ENCODE measurements at regions not wholly inside any gene's neighbourhood (a gene's known extent, or its start where the extent isn't known, plus 50 kb on each side); places are given as distances from the start of the nearest gene placed in this dataset.
A peak's percentile ranks its signal among the peaks of the same experiment; 100 is the strongest.

DNA sequence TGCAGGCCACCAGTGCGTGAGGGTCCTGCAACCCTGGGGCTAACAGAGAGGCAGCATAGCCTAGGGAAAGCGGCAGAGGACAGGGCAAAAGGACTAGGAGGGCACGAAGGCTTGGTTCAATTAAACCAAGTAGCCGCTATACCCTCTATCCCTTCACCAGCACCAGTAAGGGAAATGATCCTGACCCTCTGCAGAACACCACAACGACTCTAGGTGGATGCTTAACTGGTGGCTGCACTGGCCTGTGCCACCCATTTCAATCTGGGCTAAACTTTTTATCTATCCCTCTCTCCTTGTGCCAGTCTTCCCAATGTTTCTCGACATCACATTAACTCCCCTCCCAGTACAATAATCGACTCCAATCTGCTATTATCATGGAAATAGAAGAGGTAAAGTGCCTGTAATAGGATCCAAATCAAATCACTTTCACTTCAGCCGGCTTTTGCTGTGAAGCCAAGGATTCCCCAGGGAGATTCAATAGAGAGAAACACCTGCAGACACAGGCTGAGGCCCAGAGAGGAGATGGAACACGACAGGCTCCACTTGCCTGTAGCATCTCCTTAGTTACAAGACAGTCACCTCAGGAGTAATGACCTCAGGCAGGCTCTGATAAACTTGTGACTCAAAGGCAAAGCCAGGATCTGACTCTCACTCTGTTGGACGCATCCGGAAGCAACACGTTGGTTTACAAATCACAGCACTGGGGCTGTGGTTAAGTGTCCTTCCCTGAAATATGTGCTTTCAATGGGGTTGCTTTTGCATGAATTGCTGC lies 791.6 kb upstream of the ARRDC4 start:
- H3K4me3 Mint-ChIP-seq, result no peak overlapping the region
- H3K9me3 Mint-ChIP-seq, result peaks cover 0 to 10% (median 2%) of the 10 kb centered on the region in 7 donors
- H3K4me1 Mint-ChIP-seq, result no peaks in the 10 kb centered on the region
- no peak for DNase-seq
- H3K27me3 Mint-ChIP-seq, result no peaks in the 10 kb centered on the region
- H3K27ac Mint-ChIP-seq, result no peak overlapping the region
- ATAC-seq (ENCODE audit: low read depth in 2 of 2), result no peak
- no peaks in the 10 kb centered on the region for H3K36me3 Mint-ChIP-seq

DNA sequence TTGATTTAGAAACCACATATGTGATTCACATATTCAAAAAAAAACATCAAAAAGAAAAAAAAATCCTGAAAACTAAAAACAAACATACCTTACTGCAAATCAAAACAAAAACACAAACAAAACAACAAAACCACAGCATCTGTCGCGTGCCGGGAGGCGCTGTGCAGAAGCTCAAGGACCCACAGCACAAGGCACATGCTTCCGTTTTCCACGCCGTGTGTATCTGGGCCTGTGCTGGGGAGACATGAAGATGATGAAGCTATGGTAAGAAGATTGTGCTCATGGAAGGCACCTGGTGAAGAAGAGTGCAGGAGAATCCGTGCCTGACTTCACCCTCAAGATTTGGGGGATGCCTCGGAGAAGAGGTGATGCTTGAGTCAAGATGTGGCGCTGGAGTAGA lies 788.9 kb upstream of the ARRDC4 start:
- peaks cover 0 to 5% (median 0%) of the 10 kb centered on the region in 7 donors for H3K9me3 Mint-ChIP-seq
- H3K4me3 Mint-ChIP-seq, result no peak overlapping the region
- no peaks in the 10 kb centered on the region for H3K27me3 Mint-ChIP-seq
- H3K36me3 Mint-ChIP-seq, result no peaks in the 10 kb centered on the region
- DNase-seq, result no peak
- H3K4me1 Mint-ChIP-seq, result no peaks in the 10 kb centered on the region
- H3K27ac Mint-ChIP-seq, result no peak overlapping the region
- ATAC-seq (ENCODE audit: low read depth in 2 of 2), result no peak

DNA sequence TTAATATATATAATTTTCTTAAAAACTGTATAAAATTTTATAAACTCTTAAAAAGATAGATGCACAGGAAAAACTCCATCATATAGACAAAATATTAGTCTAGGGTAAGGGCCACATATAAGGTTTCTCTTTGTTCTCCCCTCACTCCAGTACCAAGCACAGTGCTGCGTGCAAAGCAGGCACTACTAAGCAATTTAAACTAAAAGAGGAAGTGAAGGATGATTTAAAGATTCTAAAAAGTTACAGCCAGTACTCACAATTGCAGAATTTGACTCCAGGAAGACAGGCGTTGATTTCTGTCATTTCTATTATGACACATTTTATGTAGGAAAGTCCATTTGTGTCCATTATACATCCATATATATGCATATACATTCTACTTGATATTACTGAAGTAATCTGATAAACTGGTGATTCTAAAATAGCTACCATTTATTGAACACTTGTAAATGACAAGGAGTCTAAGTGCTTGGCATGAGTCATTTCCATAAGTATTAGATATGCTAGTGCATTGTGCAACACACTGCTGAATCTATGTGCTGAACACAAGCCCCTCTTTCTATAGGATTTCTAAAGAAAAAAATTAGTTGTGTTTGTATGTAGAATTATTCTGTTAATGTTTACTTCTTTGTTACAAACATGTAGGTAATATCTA lies 785.5 kb upstream of the ARRDC4 start:
- H3K4me3 Mint-ChIP-seq, result no peak overlapping the region
- DNase-seq, result no peak
- H3K36me3 Mint-ChIP-seq, result no peaks in the 10 kb centered on the region
- no peak overlapping the region for H3K27ac Mint-ChIP-seq
- no peaks in the 10 kb centered on the region for H3K27me3 Mint-ChIP-seq
- H3K4me1 Mint-ChIP-seq, result no peaks in the 10 kb centered on the region
- no peak for ATAC-seq (ENCODE audit: low read depth in 2 of 2)
- H3K9me3 Mint-ChIP-seq, result peaks cover 0 to 5% (median 4%) of the 10 kb centered on the region in 7 donors

DNA sequence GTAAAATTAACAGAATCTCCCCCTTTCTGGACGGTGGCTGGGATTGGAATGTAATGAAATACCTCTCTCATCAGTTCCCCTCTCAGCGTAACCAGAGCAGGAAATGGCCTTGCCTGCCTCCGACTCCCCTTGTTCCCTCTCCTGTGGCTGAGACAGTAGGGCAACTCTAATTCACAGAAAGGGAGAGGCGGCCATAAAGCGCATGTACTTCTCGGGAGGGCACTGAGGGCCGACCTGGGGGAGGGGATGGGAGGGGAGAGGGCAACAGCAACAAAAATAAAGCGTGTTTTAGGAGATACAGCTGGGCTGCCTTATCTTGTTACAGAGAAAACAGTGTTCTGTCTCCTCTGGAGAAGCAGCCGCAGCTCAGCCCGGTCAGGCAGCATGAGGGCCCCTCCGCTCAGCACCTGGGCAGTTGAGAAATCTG lies 783.3 kb upstream of the ARRDC4 start:
- no peak overlapping the region for H3K4me3 Mint-ChIP-seq
- ATAC-seq (ENCODE audit: low read depth in 2 of 2), result no peak
- H3K4me1 Mint-ChIP-seq, result no peaks in the 10 kb centered on the region
- H3K36me3 Mint-ChIP-seq, result no peaks in the 10 kb centered on the region
- no peaks in the 10 kb centered on the region for H3K27me3 Mint-ChIP-seq
- no peak for DNase-seq
- peaks cover 0 to 7% (median 3%) of the 10 kb centered on the region in 7 donors for H3K9me3 Mint-ChIP-seq
- H3K27ac Mint-ChIP-seq, result no peak overlapping the region

DNA sequence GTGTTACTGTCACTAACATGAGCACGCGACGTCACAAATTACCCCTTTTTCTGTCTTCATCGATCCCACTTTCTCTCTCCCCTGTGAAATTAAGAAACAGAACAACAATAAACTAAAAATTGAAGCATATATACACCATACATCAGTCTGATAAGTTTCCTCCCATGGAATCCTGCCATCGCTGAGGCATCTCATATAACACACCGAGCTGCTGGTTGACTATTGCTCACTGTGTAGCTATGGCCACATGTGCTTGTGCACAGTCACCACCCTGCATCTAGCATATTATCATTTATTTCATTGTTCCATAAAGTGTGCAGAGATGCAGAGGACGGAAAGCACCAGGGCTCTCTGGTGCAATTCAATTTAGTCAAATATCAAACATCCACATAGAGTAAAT lies 777.9 kb upstream of the ARRDC4 start:
- no peaks in the 10 kb centered on the region for H3K27me3 Mint-ChIP-seq
- H3K4me3 Mint-ChIP-seq, result no peak overlapping the region
- H3K27ac Mint-ChIP-seq, result peak overlapping the region in 1 of 6 donors; percentile 6
- DNase-seq (no peak), ATAC-seq (ENCODE audit: low read depth in 2 of 2) (no peak)
- H3K36me3 Mint-ChIP-seq, result no peaks in the 10 kb centered on the region
- H3K9me3 Mint-ChIP-seq, result peaks cover 0 to 11% (median 3%) of the 10 kb centered on the region in 7 donors
- no peaks in the 10 kb centered on the region for H3K4me1 Mint-ChIP-seq

DNA sequence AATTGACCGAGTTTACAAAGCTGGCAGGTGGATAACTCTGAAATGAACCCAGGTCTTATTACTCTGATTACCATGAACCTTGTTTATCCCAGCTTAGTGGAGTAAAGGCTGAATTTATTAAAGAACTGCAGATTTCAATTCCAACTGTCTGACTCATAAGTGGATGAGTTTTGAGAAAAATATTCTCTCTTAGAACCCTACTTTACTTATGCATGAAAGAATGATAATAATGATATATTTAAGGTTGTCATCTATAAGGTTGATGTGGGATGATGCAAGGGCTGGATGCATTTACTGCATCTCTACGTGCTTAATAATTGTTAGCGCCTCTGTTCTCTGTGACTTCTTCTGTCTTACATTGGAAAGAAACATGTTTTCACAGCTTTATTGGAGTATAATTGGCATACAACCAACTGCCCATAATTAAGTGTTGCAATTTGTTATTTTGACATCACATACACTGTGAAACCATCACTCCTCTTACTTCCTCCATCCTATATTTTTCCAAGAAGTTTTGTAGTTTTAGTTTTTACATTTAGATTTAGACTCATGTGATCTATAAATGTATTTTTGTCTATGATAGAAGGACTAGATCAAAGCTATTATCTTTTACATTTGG lies 771.2 kb upstream of the ARRDC4 start:
- DNase-seq (no peak), ATAC-seq (ENCODE audit: low read depth in 2 of 2) (no peak)
- H3K4me1 Mint-ChIP-seq, result no peaks in the 10 kb centered on the region
- H3K36me3 Mint-ChIP-seq, result no peaks in the 10 kb centered on the region
- no peak overlapping the region for H3K4me3 Mint-ChIP-seq
- peaks cover 0 to 9% (median 0%) of the 10 kb centered on the region in 7 donors for H3K9me3 Mint-ChIP-seq
- H3K27ac Mint-ChIP-seq, result no peak overlapping the region
- no peaks in the 10 kb centered on the region for H3K27me3 Mint-ChIP-seq

DNA sequence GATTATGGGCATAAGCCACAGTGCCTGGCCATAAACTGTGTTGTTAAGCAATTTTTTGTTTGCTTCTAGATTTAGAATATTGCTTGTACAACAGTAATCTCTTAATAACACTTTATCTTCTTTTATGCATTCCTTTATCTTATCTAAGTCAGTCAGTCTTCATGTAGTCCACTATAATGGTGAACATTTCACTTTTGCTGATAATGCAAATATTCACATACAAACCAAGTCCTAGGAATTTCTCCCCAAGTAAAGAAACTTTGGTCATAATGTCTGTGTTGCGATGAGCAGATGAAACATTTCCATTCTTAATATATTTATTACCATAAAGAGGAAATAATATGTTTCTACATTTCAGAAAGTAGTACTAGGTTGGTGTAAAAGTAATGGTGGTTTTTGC lies 765.8 kb upstream of the ARRDC4 start:
- Mint-ChIP-seq H3K27ac (no peak overlapping the region), H3K4me3 (no peak overlapping the region), H3K27me3 (no peaks in the 10 kb centered on the region), H3K9me3 (peaks cover 0 to 4% (median 0%) of the 10 kb centered on the region in 7 donors), H3K4me1 (no peaks in the 10 kb centered on the region), H3K36me3 (no peaks in the 10 kb centered on the region)
- no peak for ATAC-seq (ENCODE audit: low read depth in 2 of 2)
- DNase-seq, result no peak

DNA sequence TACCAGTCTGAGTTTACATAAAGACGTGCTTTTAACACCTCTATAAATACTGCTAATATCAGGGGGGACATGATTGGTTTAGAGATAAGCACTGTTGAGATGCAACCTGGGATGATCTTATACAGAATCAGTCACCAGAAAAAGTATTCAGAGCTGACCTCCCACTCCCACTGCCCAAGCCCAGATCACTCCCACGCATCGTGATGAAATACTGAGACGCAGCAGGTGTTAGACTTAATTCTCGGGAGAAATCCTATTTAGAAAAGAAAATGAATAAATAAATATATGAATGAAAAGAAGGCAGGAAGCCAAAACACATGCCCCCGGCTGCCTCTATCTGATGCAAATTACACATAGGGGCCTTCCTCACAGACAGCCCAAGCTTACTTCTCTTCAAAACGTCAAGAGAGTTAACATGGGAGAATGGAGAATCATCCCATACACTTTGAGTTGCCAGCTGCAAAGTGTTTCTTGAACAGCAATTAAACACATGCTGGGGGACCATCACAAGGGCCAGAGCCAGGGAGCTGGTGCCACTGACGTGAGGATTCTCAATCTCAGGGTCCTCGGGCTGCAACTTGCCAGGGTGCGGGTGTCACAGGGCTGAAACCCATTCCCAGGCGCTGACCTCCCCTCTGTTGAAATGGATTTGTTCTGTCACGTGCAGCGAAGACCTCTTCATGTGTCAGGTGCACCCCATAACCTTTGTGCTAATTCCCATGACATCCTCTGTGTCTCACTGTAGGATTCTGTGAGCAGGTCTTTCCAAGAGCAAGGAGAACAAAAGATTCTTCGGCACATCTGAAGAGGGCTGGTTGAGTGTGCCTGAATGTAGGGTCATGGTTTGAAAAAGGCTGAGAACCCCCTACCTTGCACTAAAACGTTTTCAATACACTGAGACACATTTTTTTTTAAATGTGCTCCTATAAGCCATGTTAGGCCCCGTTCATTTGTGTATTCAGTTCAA lies 764.2 kb upstream of the ARRDC4 start:
- H3K27me3 Mint-ChIP-seq, result no peaks in the 10 kb centered on the region
- no peaks in the 10 kb centered on the region for H3K9me3 Mint-ChIP-seq
- H3K4me1 Mint-ChIP-seq, result no peaks in the 10 kb centered on the region
- DNase-seq, result no peak
- H3K36me3 Mint-ChIP-seq, result no peaks in the 10 kb centered on the region
- ATAC-seq (ENCODE audit: low read depth in 2 of 2), result no peak
- no peak overlapping the region for H3K27ac Mint-ChIP-seq
- H3K4me3 Mint-ChIP-seq, result no peak overlapping the region

DNA sequence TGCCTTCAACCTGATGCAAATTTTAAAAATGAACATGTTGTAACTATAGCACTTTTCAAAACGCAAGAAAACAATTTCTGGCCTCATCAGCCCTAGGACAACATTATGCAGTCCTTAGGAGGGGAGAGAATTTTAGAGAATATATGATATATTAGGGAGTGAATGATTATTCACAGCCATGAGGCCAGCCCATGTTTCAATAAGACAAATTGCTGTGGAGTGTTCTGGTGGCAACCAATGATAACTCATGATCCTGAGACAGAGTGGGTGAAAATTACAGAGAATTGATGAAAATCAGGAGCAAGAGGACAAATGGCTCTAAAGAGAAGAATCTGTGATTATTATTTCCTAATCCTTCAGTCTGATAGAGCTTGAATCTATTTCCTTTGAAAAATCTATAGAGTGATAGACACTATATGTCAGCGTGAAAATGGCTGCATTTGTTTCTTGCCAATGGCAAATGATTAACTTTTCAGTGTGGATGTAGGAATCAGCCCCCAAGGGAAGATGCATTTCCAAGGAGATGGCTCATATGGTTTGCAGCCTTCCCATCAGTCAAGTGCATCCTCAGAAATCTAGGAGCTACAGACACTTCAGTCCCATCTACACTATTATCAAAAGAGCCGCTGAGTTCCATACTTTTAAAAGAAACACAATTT lies 761.0 kb upstream of the ARRDC4 start:
- no peak for DNase-seq

DNA sequence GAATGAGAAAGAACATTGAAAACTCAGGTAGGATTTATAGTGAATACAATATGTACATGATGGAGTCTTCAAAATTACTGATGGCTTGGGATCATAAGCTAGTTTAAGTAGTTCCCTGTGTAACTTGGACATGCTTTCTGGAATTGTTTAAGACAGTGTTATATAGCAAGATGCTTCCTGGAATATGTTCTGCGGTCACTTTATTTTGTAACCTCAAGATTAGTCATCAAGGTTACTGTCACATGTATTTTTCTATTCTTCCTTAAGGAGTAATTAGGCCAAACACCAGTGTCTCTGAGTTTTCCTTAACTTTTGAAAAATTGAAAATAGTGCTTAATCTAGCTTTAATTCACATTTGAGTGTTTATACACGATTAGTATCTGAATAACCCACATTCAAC lies 760.3 kb upstream of the ARRDC4 start:
- H3K4me1 Mint-ChIP-seq, result no peaks in the 10 kb centered on the region
- H3K27ac Mint-ChIP-seq, result no peak overlapping the region
- DNase-seq, result no peak
- no peaks in the 10 kb centered on the region for H3K27me3 Mint-ChIP-seq
- H3K9me3 Mint-ChIP-seq, result peaks cover 0 to 3% (median 0%) of the 10 kb centered on the region in 7 donors
- H3K4me3 Mint-ChIP-seq, result peak overlapping the region in 1 of 8 donors; percentile 29
- no peaks in the 10 kb centered on the region for H3K36me3 Mint-ChIP-seq
- no peak for ATAC-seq (ENCODE audit: low read depth in 2 of 2)

More for the DNA sequence above, 761.0 kb upstream of the ARRDC4 start:
- no peak for ATAC-seq (ENCODE audit: low read depth in 2 of 2)
- H3K9me3 Mint-ChIP-seq, result no peaks in the 10 kb centered on the region
- H3K27me3 Mint-ChIP-seq, result no peaks in the 10 kb centered on the region
- no peak overlapping the region for H3K4me3 Mint-ChIP-seq
- no peaks in the 10 kb centered on the region for H3K36me3 Mint-ChIP-seq
- H3K27ac Mint-ChIP-seq, result no peak overlapping the region
- H3K4me1 Mint-ChIP-seq, result no peaks in the 10 kb centered on the region

DNA sequence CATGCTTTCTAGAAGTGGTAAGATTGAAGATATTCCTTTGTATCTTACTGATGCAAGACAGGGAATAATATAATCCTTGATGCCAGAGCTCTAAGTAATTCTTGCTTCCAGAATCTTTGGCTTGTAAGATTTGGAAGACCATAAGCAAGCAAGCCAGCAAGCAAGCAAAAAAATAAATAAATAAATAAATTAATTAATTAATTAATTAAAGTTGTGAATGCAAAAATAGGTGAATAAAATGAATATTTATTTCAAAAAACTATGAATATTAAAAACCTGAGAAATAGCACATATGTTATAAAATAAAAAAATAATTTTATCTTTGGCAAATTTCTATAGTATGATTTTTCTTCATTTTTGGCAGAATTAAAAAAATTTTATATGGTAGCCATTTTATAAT lies 750.2 kb upstream of the ARRDC4 start:
- Mint-ChIP-seq H3K4me1 (no peaks in the 10 kb centered on the region), H3K4me3 (no peak overlapping the region), H3K27ac (no peak overlapping the region), H3K36me3 (no peaks in the 10 kb centered on the region), H3K9me3 (peaks cover 0 to 2% (median 0%) of the 10 kb centered on the region in 7 donors), H3K27me3 (no peaks in the 10 kb centered on the region)
- DNase-seq (no peak), ATAC-seq (ENCODE audit: low read depth in 2 of 2) (no peak)

DNA sequence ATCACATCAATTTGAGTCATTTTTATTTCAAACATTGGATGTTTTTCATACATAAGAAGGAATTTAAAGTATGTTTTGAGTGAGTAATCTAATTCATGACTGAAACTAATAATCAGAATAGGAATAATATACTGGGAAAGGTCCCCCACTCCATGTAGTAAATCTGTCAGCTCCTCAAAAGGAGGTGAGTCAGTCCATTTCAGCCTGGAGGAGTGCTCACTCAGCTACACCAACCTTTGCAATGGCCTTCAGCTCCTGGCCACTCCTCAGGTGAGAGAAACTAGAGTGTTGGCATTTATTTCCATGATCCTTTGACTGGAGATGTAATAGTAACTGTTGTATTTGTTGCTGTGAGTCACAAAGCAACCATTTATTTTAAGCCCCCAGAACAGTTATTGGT lies 744.9 kb upstream of the ARRDC4 start:
- no peak for DNase-seq
- Mint-ChIP-seq H3K4me3 (no peak overlapping the region), H3K4me1 (no peaks in the 10 kb centered on the region), H3K36me3 (no peaks in the 10 kb centered on the region), H3K27me3 (no peaks in the 10 kb centered on the region), H3K27ac (no peak overlapping the region), H3K9me3 (peaks cover 0 to 2% (median 0%) of the 10 kb centered on the region in 7 donors)
- no peak for ATAC-seq (ENCODE audit: low read depth in 2 of 2)

DNA sequence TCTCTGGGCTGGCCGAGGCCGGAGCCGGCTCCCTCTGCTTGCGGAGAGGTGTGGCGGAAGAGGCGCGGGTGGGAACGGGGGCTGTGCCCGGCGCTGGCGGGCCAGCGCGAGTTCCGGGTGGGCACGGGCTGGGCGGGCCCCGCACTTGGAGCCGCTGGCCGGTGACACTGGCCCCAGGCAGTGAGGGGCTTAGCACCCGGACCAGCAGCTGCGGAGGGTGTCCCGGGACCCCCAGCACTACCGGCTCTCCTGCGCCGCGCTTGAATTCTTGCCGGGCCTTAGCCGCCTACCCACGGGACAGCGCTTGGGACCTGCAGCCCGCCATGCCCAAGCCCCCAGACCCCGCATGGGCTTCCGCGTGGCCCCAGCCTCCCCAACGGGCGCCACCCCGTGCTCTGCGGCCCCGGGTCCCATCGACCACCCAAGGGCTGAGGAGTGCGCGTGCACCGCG lies 736.3 kb upstream of the ARRDC4 start:
- H3K27ac Mint-ChIP-seq, result no peak overlapping the region

More for the DNA sequence above, 736.3 kb upstream of the ARRDC4 start:
- no peak overlapping the region for H3K4me3 Mint-ChIP-seq
- ATAC-seq (ENCODE audit: low read depth in 2 of 2) (no peak), DNase-seq (no peak)
- no peaks in the 10 kb centered on the region for H3K27me3 Mint-ChIP-seq
- no peaks in the 10 kb centered on the region for H3K4me1 Mint-ChIP-seq
- H3K9me3 Mint-ChIP-seq, result peaks cover 0 to 7% (median 3%) of the 10 kb centered on the region in 7 donors
- no peaks in the 10 kb centered on the region for H3K36me3 Mint-ChIP-seq

Measured in naive B cell (primary cell).